A204.1 (cell line): ENCODE measurements at regions not wholly inside any gene's neighbourhood (a gene's known extent, or its start where the extent isn't known, plus 50 kb on each side); places are given as distances from the start of the nearest gene placed in this dataset.

Experiments used
- FAIRE-seq: peaks from 2 replicates; lab custom pipeline; 2012; peaks lifted over from hg19 to GRCh38; lab: Jason Lieb, UNC

GRCh38 chr21:16013570-16013969 lies 283.8 kb downstream of the USP25 start:
- FAIRE-seq, result no peak

GRCh38 chr21:16020878-16021277 lies 291.1 kb downstream of the USP25 start:
- no peak for FAIRE-seq

- no peak for FAIRE-seq
Measured at GRCh38 chr21:16022116-16022515, 292.3 kb downstream of the USP25 start.

- no peak for FAIRE-seq
Measured at GRCh38 chr21:16022921-16023320, 293.1 kb downstream of the USP25 start.

GRCh38 chr21:16028142-16028541 lies 298.4 kb downstream of the USP25 start:
- no peak for FAIRE-seq

- FAIRE-seq, result peak; percentile 58
Measured at GRCh38 chr21:16028941-16029464, 299.2 kb downstream of the USP25 start.

GRCh38 chr21:16033193-16033592 lies 303.4 kb downstream of the USP25 start:
- no peak for FAIRE-seq

- peak; percentile 98 for FAIRE-seq
Measured at GRCh38 chr21:16034446-16035190, 304.8 kb downstream of the USP25 start.

- FAIRE-seq, result no peak
Measured at GRCh38 chr21:16037421-16037955, 307.7 kb downstream of the USP25 start.

- FAIRE-seq, result no peak
Measured at GRCh38 chr21:16040601-16041000, 310.8 kb downstream of the USP25 start.

GRCh38 chr21:16044676-16045075 lies 314.9 kb downstream of the USP25 start:
- no peak for FAIRE-seq

GRCh38 chr21:16046656-16047330 lies 317.0 kb downstream of the USP25 start:
- FAIRE-seq, result no peak

GRCh38 chr21:16047904-16048303 lies 318.1 kb downstream of the USP25 start:
- FAIRE-seq, result no peak

GRCh38 chr21:16055014-16055413 lies 325.2 kb downstream of the USP25 start:
- peak; percentile 3 for FAIRE-seq

- FAIRE-seq, result no peak
Measured at GRCh38 chr21:16058896-16059295, 329.1 kb downstream of the USP25 start.

- no peak for FAIRE-seq
Measured at GRCh38 chr21:16059981-16060380, 330.2 kb downstream of the USP25 start.

GRCh38 chr21:16061194-16061593 lies 331.4 kb downstream of the USP25 start:
- no peak for FAIRE-seq

GRCh38 chr21:16069178-16070112 lies 339.7 kb downstream of the USP25 start:
- FAIRE-seq, result peak; percentile 97

- FAIRE-seq, result no peak
Measured at GRCh38 chr21:16070207-16070651, 340.4 kb downstream of the USP25 start.

- FAIRE-seq, result no peak
Measured at GRCh38 chr21:16071092-16071491, 341.3 kb downstream of the USP25 start.

GRCh38 chr21:16071761-16072160 lies 342.0 kb downstream of the USP25 start:
- no peak for FAIRE-seq

- FAIRE-seq, result no peak
Measured at GRCh38 chr21:16072221-16072620, 342.4 kb downstream of the USP25 start.
